GM19463 (cell line): ENCODE measurements at regions not wholly inside any gene's neighbourhood (a gene's known extent, or its start where the extent isn't known, plus 50 kb on each side); places are given as distances from the start of the nearest gene placed in this dataset.
"Not testable (repeated sequence)": the region's sequence is repeated elsewhere in the genome, so short reads cannot be mapped to it uniquely, and the experiment has no call there.

ENCODE experiments used
- ATAC-seq: cut with Tn5 transposase; IDR thresholded peaks from one replicate; pipeline ENCODE4 v1.9.1; 2021; ENCODE audit warnings: mild to moderate bottlenecking, moderate library complexity; ENCODE audit not compliant: unreplicated experiment

- ATAC-seq: no peak
Observed at GRCh38 chr16:64085296-64085695, 1036.6 kb downstream of the CDH11 start.

GRCh38 chr16:64084706-64085105, 1037.2 kb downstream of the CDH11 start:
- ATAC-seq: no peak

GRCh38 chr16:64083428-64084129, 1038.3 kb downstream of the CDH11 start:
- ATAC-seq: no peak

GRCh38 chr16:64077242-64077641, 1044.6 kb downstream of the CDH11 start:
- ATAC-seq: no peak

- ATAC-seq: no peak
Observed at GRCh38 chr16:64074706-64075105, 1047.2 kb downstream of the CDH11 start.

GRCh38 chr16:64072131-64072730, 1049.6 kb downstream of the CDH11 start:
- ATAC-seq: not testable (repeated sequence)

GRCh38 chr16:64065523-64065922, 1056.3 kb downstream of the CDH11 start:
- no peak for ATAC-seq

GRCh38 chr16:64061621-64062020, 1060.2 kb downstream of the CDH11 start:
- ATAC-seq: no peak

- no peak for ATAC-seq
Observed at GRCh38 chr16:64060631-64061030, 1061.2 kb downstream of the CDH11 start.

GRCh38 chr16:64058685-64059084, 1063.2 kb downstream of the CDH11 start:
- no peak for ATAC-seq

GRCh38 chr16:64051824-64052223, 1070.0 kb downstream of the CDH11 start:
- no peak for ATAC-seq

GRCh38 chr16:64047878-64048277, 1074.0 kb downstream of the CDH11 start:
- ATAC-seq: no peak

- ATAC-seq: no peak
Observed at GRCh38 chr16:64047207-64047606, 1074.7 kb downstream of the CDH11 start.

GRCh38 chr16:64035337-64035736, 1086.5 kb downstream of the CDH11 start:
- ATAC-seq: no peak

- no peak for ATAC-seq
Observed at GRCh38 chr16:64019339-64019738, 1102.5 kb downstream of the CDH11 start.

- no peak for ATAC-seq
Observed at GRCh38 chr16:64017796-64018195, 1104.1 kb downstream of the CDH11 start.

- ATAC-seq: no peak
Observed at GRCh38 chr16:64013856-64014255, 1108.0 kb downstream of the CDH11 start.

GRCh38 chr16:64012166-64012565, 1109.7 kb downstream of the CDH11 start:
- no peak for ATAC-seq

GRCh38 chr16:64011650-64012049, 1110.2 kb downstream of the CDH11 start:
- no peak for ATAC-seq

- no peak for ATAC-seq
Observed at GRCh38 chr16:64008131-64008530, 1113.7 kb downstream of the CDH11 start.

GRCh38 chr16:64004116-64004515, 1117.7 kb downstream of the CDH11 start:
- ATAC-seq: no peak

GRCh38 chr16:63995025-63995424, 1126.8 kb downstream of the CDH11 start:
- ATAC-seq: no peak

GRCh38 chr16:63983401-63983800, 1138.5 kb downstream of the CDH11 start:
- ATAC-seq: no peak
